Left renal pelvis (tissue), 4 donors: ENCODE measurements at regions not wholly inside any gene's neighbourhood (a gene's known extent, or its start where the extent isn't known, plus 50 kb on each side); places are given as distances from the start of the nearest gene placed in this dataset.

Experiments used
- DNase-seq, 4 donors: peaks; one replicate each; pipeline ENCODE4 v3.0.0-alpha.2; 2013; ENCODE audit warnings: low read depth in 4 of 4, low spot score in 3 of 4

DNA sequence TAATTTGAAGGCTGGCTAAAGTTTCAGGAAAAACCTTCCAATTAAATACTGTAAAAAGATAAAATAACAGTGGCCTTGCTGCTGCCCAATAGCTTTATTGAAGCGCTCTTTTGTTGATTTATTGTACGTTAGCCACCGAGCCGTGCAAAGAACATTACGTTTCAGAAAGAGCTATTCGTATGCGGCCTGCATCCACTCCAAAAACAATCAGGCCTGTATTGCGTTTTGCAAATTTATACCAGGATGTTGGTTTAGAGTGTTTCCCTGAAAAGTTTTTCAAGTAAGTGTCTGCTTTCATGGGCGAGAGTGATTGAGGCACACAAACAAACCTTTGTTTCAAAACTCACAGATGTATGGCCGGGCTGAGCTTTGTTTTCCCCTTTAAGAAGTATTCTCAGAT lies 257.2 kb upstream of the SALL3 start:
- no peak for DNase-seq

DNA sequence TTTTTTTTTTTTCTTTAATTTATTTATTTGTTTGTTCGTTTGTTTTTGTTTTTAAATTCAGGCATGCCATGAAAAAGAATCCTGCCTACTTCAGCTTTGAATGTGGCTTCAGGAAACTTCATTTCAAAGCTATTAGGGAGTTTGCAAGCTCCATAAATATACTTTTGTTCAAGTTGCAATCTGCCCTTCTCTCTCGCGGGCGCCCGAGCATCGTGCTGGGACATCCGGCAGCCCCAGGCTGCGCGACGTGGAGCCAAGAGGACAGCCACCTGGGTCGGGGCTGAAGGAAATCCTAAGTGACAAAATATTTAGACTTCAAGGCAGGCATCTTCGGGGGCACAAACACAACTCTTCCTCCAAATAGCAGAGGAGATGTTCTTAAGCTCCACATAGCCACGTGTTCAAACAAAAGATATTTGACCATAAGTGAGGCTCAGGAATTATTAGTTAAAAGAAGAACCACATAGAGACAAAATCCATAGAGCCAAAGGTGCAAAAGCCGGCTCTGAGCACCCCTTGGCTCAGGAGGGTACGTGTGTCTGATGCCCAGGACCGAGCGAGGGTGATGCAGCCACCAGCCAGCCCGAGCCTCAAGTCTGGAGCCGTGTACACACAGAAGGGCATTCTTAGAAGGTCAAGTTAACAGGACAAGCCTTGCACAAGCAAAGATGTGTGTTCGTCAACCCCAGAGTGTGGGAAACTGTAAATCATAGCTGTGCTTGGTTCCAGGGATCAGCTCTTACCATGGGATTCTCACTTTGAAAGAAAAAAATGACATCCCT lies 256.5 kb upstream of the SALL3 start:
- no peak for DNase-seq

DNA sequence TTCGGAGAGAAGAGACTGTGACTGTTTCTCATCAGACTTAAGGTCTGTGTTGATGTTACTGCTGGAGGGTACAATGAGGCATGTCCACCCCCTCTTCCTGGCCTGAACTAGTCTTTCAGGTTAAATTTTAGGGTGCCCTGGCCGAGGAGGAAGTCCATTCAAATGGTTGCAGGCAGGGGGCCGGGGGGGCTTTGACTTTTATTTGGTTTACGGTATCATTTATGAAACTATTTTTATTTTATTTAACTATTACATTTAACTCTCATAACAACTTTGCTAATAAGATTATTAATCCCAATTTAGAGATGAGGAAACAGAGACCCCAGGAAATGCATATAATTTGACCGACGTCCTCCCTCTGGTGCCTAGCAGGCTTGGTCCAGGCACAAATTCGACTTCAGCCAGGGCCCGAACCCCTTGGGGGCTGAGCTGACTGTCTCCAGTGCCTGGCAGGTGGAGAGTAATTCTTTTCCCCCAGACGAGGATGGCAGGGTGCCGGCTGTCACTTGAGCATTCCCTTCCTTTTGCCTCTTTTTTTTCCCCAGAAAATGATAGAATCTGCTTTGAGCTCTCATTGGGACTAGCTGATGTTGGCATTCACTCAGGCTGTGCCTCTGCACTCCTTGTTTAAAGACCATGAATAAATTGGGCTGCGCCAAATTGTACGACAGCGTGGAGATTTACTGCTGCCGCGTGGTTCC lies 255.3 kb upstream of the SALL3 start:
- no peak for DNase-seq

DNA sequence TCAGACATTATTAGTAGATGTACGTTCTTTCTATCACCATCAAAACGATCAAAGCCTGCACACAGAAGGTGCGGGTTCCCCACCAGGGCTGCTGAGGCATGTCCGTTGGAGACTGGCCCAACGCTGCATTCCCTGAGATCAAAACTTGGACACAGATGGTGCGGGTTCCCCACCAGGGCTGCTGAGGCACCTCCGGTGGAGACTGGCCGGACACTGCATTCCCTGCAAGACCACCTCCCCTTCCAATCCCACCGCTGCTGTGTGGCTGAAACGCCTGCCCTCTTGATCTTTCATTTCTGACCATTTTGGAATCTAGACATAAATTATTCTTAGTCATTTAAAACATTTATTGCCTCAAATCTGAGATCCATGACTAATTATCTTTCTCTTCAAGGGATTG lies 254.2 kb upstream of the SALL3 start:
- no peak for DNase-seq

DNA sequence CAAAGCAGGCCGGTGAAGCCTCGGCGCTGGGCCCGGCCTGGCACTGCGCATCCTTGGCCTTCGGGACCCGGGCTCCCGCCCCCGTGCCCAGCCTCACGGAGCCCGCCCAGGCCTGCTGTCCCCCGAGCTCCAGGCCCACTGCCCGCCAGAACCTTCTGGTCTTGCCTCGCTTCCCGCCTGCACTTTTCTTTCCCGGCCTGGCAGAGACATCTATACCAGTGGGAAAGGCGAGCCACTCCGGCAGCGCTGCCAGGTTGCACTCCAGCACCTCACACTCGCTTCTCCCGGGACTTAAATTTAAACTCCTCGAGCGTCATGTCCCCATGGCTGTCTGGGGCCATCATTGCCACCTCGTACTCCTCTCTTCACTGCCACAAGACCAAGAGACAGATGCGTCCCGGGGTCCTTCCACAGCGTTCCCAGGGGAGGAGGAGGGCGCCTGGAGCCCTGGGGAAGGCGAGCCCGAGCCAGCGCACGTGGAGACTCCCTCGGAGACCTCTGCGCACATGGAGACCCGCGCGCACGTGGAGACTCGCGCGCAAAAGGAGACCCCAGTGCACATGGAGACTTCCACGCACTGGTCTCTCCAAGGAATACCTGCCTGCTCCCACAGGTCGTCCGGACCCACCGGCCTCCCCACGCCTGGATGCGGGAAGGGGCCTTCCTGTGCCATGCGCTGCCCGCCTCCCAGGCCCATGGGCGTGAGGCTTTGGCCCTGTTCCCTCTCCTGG lies 253.1 kb upstream of the SALL3 start:
- no peak for DNase-seq

DNA sequence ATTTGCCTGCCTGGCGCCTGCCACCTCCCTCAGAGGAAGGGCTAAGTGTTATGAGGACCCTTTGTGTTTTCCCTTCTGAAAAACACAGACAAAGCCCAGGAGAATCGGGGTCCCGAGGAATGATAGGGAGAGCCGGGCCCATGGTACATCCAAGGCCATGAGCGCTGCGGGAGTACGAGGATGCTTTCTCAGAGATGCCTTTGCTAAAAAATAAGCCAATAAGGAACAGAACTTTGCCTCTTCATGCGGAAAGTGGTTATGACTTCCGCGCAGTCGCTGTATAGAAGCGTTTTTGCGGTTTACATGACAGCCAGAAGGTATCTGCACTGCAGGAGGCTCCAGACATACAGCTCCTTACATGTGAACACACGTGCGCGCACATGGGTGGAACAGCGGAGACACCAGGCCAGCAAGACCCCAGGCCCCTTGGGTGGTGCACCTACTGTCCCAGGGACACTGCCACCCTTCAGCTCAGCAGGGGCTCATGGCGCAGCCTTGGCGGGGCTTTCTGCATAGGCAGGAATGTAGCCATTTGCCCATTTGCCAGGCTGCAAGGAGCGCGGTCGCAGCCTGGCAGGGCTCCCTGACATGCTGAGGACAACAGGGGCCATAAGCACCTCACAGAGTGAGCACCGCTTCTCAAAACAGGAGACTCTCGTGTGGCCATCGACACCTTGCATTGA lies 252.4 kb upstream of the SALL3 start:
- no peak for DNase-seq

DNA sequence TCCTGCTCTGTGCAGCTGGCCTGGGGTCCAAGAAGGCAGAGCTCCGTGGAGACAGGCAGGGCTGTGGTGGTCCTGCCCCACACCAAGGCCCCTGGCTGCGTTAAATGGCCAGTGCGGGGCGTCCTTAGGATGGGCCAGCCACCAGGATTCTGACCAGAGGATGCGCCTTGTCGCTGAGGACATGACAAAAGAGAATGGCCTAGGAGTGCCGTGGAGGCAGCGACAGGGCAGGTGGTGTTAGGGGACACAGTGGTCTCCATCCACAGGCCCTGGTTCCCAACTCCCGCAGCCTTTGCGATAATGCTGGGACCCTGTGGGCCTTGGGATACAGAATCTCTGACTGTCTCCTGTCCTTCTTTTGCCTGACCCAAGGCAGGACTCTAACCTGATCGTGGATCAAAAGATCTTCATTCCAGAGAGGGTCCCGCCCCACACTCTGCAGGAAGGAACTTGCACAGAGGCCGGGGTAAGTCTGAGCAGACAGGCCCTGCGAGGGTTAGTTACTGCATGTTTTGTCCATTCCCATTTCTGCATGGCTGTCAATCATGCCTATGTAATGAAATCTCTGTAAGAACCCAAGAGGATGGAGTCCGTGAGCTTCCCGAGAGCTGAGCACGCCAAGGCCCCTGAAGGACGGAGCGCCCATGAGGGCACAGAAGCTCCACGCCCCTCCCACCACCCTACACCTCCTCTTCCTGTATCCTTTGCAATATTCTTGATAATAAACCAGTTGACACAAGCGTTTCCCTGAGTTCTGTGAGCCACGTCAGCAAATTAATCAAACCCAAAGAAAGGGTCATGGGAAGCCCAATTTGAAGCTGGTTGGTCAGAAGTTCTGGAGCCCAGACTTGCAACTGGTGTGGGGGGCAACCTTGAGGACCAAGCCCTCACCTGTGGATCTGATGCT lies 251.5 kb upstream of the SALL3 start:
- DNase-seq, result no peak

DNA sequence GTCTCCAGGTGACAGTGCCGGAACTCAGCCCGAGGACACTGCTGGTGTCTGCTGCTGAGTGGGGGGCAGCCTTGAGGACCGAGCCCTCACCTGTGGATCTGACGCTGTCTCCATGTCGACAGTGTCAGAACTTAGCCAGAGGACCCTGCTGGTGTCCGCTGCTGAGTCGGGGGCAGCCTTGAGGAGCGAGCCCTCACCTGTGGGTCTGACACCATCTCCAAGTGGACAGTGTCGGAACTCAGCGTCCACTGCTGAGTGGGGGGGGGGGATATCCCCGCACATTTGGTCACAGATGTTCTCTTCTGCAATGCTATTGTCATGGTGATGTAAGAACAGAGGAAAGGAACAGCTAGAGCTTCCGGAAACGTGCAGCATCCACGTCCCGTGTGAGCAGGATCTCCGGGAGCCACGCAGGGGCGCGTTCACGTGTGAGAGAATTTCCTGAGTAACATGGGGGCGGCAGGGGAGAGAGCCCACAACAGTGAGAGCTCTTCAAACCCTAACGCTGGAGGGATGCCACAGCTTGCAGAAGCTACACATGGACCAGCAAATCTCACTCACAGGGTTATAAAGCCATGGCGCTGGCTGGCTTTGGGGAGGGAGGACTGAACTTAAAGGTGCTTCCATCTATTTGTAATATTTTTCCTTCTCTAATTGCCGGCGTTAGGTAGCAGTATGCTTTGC lies 250.7 kb upstream of the SALL3 start:
- DNase-seq, result no peak

DNA sequence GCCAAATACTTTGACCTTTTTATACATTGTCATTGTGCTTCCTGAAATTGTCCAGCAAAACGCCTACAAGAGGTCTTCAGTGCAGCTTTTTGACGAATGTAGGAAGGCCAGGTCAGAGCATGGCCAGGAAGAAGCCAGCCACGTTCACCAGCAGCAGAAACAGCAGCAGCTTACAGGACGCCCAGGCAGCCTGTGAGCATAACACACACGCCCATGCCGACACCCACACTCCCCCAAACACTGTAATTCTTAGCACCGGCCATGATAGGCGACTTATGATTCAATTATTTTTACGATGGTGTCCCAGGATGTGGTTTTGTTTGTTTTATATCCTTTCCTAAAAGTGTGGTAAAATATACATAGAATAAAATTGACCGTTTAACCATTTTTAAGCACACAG lies 249.1 kb upstream of the SALL3 start:
- DNase-seq, result no peak

DNA sequence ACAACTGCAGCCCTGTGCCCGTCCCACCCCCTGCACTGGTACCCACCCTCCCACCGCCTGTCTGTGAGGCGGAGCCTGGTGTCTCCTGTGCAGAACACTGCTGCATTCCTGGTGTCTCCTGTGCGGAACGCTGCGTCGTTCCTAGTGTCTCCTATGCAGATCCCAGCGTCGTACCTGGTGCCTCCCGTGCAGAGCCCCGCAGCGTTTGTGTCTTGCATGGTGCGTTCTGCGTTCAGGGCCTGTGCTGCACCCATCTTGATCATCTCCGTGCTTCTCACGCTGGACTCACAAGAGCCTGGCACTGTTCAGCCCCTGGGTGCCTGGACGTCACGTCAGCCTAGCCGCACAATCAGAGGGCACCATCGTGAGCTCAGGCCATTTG lies 248.6 kb upstream of the SALL3 start:
- DNase-seq, result no peak

DNA sequence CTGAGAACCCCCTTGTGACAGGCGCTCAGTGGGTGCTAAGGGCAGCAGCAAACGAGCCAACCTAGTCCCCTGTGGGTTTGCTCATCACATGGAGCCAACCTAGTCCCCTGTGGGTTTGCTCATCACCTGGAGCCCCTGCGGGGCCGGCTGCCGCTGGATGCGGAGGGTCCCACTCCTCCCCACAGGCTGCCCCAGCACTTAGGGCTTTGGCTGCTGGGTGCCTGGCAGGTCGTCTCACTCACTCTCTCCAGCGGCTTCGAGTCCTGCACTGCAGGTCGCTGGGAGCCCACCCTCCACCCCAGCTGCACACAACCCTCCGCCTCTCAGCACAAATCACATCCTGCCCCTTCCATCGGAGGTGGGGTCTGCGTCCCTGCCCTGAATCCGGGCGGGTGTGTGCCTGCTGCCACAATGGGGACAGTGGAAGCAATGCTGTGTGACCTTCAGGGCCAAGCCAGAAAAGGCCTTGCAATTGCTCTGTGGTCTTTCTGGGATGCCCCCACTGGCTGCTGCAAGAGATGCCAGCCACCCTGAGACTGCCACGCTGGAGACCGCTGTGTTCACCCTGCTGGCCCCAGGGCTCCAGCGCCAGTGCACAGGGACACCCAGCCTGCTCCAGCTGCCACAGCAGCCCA lies 248.1 kb upstream of the SALL3 start:
- no peak for DNase-seq

DNA sequence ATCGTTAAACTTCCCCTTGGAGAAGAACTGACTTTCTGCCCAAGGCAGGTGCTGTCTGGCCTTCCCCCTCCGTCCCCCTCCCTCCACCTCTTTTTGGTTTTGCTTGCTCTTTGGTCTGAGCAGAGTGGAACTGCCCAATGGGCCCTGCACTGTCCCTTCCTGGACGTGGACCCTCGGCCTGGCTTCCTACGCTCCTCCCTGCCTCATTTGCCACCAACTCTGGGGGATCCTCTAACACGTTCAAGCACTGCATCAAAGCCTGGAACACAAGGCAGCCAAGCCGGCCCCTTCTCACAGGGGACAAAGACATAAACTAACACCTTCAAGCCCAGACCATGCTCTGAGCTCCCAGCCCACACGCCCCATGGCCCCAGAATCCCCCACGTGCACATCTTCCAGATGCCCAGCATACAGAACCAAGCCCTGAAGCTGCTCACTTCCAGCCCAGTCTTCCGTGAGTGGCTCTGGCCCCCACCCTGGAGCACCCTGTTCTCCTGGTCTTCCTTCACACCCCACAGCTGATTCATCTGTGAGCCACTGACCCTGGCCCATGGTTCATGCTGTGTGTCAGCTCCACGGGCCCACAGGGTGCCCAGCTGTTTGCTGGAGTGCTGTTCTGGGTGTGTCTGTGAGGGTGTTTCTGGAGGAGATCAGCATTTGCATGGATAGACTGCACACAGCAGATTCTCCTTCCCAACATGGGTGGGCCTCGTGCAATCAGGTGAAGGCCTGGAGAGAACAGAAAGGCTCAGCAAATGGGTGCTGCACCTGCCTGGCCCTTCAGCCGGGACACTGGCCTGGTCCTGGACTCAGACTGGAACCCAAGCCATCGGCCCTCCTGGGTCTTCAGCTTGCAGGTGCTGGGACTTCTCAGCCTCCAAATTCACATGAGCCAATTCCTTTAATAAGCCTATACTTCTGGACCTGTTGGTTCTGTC lies 247.1 kb upstream of the SALL3 start:
- DNase-seq, result no peak

DNA sequence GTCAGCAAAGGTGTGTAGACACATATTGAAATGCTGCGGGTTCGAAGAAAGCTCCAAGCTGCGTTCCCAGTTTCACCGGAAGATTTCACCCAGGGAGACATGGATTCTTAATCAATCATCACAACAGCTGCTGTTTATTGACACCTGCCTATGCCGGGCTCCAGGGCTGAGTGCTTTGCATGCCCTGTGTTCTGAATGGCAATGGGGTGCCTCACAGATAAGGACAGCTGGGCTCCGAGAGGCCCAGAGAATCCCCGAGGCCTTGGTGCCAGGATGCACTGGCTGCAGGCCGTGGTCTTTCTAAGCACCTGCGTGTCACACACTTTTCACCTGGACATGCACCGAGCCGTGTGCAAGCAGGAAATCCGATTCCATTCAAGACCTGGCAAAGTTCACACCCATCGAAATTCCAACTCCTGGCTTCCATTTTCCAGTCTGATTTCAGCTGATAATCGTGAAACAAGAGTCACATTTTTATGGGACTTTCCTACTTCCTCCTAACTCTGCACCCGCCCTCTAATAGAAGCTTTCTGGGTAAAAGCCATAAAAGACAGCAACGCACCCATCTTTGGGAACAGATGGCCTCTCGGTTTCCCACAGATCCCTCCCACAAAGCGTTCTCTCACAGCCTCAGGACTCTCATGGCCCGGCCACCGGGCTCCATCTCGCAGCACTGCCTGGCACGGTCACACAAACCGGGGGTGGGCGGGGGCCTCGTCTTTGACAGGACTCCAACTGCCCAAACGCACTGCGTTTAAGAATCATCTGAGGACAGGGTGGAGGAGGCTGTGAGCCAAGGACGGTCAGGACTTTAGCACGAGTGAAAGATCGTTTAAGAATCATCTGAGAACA lies 245.6 kb upstream of the SALL3 start:
- no peak for DNase-seq

DNA sequence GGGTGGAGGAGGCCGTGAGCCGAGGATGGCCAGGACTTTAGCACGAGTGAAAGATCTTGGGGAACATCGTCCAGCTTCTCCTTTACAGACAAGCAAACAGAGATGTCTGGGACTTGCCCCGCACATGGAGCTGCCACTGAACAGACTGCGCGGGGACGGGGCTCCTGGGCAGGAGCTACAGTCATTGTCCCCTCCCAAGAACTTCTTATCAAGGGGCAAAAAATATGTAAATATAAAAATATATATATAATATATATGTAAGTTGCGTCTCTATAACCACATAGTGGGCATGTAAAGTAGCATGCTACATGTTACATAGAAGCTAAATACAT lies 245.0 kb upstream of the SALL3 start:
- no peak for DNase-seq

DNA sequence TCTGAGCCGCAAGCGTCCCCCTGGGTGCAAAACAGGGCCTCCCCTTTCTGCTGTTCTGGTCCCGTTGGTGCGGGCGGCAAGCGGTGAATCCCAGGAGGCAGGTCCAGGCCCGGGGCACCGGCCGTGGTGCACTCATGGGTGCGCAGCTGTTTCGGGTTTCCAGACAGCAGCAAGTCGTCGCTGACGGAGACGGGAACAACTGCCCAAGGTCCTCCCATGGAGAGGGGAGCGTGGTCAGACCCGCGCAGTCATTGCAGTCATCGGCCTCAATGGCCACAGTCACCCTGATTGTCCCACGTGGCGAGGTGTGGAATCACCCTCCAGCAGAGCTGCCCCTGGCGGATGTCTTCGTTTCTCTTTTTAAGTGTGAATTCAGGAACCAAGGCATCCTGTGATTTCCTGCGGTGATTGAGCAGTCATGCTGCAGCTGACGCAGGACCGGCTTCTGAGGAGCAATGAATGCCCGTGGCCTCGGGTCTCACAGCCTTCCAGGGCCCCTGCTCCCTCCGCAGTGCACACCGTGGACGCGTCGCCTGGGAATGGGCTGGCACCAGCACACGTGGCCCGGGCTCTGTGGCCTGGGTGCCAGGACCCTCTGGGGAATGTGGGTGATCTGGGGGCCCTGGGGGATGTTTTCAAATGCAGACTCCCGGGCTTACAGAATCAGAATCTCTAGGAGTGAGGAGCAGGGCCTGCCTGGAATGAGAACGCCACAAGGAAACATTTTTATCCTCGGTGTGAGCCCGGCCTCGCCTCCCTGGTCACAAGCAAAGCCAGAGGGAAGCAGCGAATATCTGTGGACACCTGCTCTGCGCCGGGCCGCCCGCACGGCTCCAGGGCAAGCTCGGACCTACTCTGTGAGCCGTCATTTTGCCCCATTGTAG lies 244.2 kb upstream of the SALL3 start:
- no peak for DNase-seq

DNA sequence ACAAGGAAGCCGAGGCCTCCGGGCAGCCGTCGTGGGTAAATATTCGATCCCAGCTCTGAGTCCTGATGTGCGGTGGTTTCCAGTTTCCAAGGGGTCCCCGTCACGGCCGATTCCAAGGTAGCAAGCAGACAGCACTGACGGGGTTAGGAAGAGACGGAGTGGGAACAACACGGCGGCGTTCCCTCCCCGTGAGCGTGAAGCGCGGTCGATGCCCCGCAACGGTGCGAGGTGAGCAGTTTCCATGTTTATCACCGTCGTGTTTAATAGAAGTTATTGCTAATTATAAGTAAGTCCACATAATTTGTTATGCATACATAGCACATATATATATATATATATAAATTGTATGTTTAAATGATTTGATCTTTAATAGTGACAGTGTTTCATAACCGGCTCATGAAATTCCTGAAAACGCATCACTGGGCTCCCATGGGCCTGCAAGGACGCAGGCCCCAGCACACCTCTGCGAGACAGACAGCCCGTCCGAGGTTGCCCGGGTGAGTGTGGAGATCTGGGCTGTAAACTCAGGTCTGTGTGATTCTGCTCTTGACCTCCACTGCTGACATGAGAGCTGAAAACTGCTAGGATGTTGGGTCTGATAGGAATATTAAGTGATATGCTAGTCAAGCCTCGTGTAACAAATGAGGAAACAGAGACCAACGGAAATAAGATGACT lies 243.5 kb upstream of the SALL3 start:
- no peak for DNase-seq
